Esophagus muscularis mucosa (tissue), 4 donors: ENCODE measurements at regions not wholly inside any gene's neighbourhood (a gene's known extent, or its start where the extent isn't known, plus 50 kb on each side); places are given as distances from the start of the nearest gene placed in this dataset.

Experiments
- DNase-seq: peaks from one replicate; pipeline ENCODE4 v3.0.0-alpha.2; 2017; ENCODE audit errors: extremely low spot score
- H3K27ac ChIP-seq, 4 donors: fragments of 200-600 bp; sonication (generic); replicated peaks in 1 of 4; 1 replicate in 3 of 4; 2 replicates in 1 of 4; pipeline ENCODE4 v1.5.1; 2016 to 2019; ENCODE audit warnings: mild to moderate bottlenecking in 1 of 4
- H3K27me3 ChIP-seq, 4 donors: fragments of 200-600 bp; sonication (generic); one replicate each; pipeline versions ENCODE4 v1.5.1 to v1.6.0; 2016 to 2019
- H3K36me3 ChIP-seq, 4 donors: fragments of 200-600 bp; sonication (generic); one replicate each; pipeline ENCODE4 v1.5.1; 2016 to 2019
- H3K4me1 ChIP-seq, 4 donors: fragments of 200-600 bp; sonication (generic); one replicate each; pipeline ENCODE4 v1.5.1; 2016 to 2019
- H3K4me3 ChIP-seq, 4 donors: fragments of 200-600 bp; sonication (generic); 1 replicate in 2 of 4; 2 replicates in 2 of 4; pipeline ENCODE4 v1.5.1; 2016 to 2019; ENCODE audit warnings: mild to moderate bottlenecking in 4 of 4, moderate library complexity in 1 of 4
- H3K9me3 ChIP-seq, 4 donors: fragments of 200-600 bp; sonication (generic); 1 replicate in 3 of 4; 2 replicates in 1 of 4; pipeline ENCODE4 v1.5.1; 2016 to 2019
- CTCF ChIP-seq, 3 experiments: fragments of 200-600 bp in 2 of 3; fragments of 450-650 bp in 1 of 3; sonication (generic) in 2 of 3; IDR thresholded peaks; one replicate each; pipeline ENCODE4 v1.5.1; 2017 to 2019; ENCODE audit warnings: antibody characterized with exemption in 3 of 3, mild to moderate bottlenecking in 2 of 3, moderate library complexity in 1 of 3
- EP300 ChIP-seq: sonication (generic); formaldehyde crosslinking; IDR thresholded peaks from one replicate; pipeline ENCODE4 v1.6.1; 2017; ENCODE audit warnings: antibody characterized with exemption
- POLR2A ChIP-seq: fragments of 450-650 bp; IDR thresholded peaks from one replicate; pipeline ENCODE4 v1.6.1; 2017; ENCODE audit warnings: antibody characterized with exemption, moderate library complexity, mild to moderate bottlenecking, low read depth
- POLR2AphosphoS5 ChIP-seq, 2 donors: sonication (generic); formaldehyde crosslinking; IDR thresholded peaks; one replicate each; pipeline ENCODE4 v1.6.1; 2017; ENCODE audit warnings: antibody characterized with exemption in 2 of 2
- WGBS: methylation state at CpG from one replicate; pipeline ENCODE4 v1.1.5; 2018; 5-methylcytosine and 5-hydroxymethylcytosine counted together
- intact Hi-C: fragments of 100-400 bp; cut with DNase I; formaldehyde crosslinking; loops from one replicate; pipeline ENCODE4 v1.15.1; 2023

- no peak overlapping the region for H3K27ac ChIP-seq
- H3K36me3 ChIP-seq = no peaks in the 10 kb centered on the region
- no peaks in the 10 kb centered on the region for H3K9me3 ChIP-seq
- DNase-seq = no peak
- TF ChIP-seq POLR2AphosphoS5 (IDR thresholded peaks at IDR 0.05) (no peak), POLR2A (no peak), EP300 (no peak), CTCF (IDR thresholded peaks at IDR 0.05) (no peak)
- H3K4me3 ChIP-seq = no peak overlapping the region
- intact Hi-C loops = no loop called here
- no peaks in the 10 kb centered on the region for H3K27me3 ChIP-seq
- peaks cover 0 to 9% (median 2%) of the 10 kb centered on the region in 4 donors for H3K4me1 ChIP-seq
Measured at GRCh38 chr17:69997332-69997731, 77.7 kb upstream of the KCNJ16 start.

DNA sequence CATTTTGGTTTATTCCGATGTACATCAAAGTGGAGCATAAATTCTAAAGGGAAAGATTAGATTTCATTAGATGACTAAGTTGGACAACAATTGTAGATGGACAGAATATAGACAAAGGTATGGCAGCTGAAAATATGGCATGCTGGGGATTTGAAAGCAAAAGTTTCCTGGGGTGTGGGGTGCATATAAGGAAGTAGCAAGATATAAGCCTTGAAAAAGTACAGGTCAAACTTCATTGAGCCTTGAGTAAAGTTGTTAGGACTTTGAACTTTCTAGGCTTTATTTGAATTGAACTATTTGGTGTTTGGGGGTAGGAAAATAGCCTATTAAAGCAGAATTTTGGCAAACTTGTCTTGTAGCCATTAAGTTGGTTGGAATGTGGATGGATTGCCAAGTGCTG is 75.8 kb upstream of the KCNJ16 start:
- H3K9me3 ChIP-seq = no peaks in the 10 kb centered on the region
- WGBS = 96% methylated on average over 1 of the region's 1 CpG
- intact Hi-C loops = no loop called here
- no peak for DNase-seq
- no peaks in the 10 kb centered on the region for H3K4me1 ChIP-seq
- H3K36me3 ChIP-seq = no peaks in the 10 kb centered on the region
- H3K27me3 ChIP-seq = no peaks in the 10 kb centered on the region
- H3K27ac ChIP-seq = no peak overlapping the region
- no peak overlapping the region for H3K4me3 ChIP-seq
- TF ChIP-seq POLR2AphosphoS5 (IDR thresholded peaks at IDR 0.05) = no peak
- no peak for TF ChIP-seq EP300
- no peak for TF ChIP-seq CTCF (IDR thresholded peaks at IDR 0.05)

DNA sequence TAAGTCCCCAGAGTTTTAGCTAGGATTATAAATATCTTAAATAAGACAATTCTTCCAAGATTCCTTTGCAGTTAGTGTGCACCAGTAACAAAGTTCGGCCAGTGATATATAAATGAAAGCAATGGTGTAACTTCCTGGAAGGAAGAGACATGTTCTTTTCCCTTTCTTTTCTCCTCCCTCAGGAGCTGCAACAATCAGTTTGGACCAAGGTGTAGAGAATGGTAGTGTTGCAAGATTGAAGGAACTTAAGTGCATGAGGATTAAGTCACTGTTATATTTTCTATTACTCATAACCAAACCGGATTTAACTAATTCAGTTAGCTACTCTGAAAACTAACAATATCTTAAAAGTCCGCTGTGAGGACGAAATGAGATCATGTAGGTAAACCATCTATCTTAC is 68.9 kb upstream of the KCNJ16 start:
- H3K36me3 ChIP-seq = no peaks in the 10 kb centered on the region
- WGBS = 91% methylated on average over 4 of the region's 4 CpGs
- H3K27me3 ChIP-seq = no peaks in the 10 kb centered on the region
- no peaks in the 10 kb centered on the region for H3K4me1 ChIP-seq
- no peak overlapping the region for H3K4me3 ChIP-seq
- H3K9me3 ChIP-seq = no peaks in the 10 kb centered on the region
- no peak for DNase-seq
- TF ChIP-seq CTCF (IDR thresholded peaks at IDR 0.05) (no peak), POLR2AphosphoS5 (IDR thresholded peaks at IDR 0.05) (no peak), POLR2A (no peak), EP300 (no peak)
- intact Hi-C loops = no loop called here
- no peak overlapping the region for H3K27ac ChIP-seq

DNA sequence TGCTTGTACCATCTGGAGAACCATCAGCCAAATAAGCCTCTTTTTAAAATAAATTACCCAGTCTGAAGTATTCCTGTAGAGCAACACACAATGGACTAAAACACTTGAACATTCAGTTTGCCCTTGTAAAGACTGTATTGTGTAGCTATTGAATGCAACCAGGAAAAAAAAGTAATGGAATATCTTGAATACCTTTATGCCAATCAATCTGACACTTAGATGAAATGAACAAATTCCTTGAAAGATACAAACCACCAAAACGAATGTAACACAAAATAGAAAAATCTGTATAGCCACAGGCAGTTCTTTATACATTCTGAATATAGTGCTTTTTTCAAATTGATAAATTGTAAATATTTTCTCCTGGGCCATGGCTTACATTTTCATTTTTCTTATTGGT is 63.3 kb upstream of the KCNJ16 start:
- no peaks in the 10 kb centered on the region for H3K36me3 ChIP-seq
- intact Hi-C loops = no loop called here
- TF ChIP-seq POLR2AphosphoS5 (IDR thresholded peaks at IDR 0.05) = no peak
- no peak for TF ChIP-seq EP300
- no peak for TF ChIP-seq CTCF (IDR thresholded peaks at IDR 0.05)
- no peak for TF ChIP-seq POLR2A
- H3K4me3 ChIP-seq = no peak overlapping the region
- 87% methylated on average over 1 of the region's 1 CpG for WGBS
- H3K9me3 ChIP-seq = no peaks in the 10 kb centered on the region
- H3K27ac ChIP-seq = no peak overlapping the region
- H3K27me3 ChIP-seq = no peaks in the 10 kb centered on the region
- peaks cover 0 to 7% (median 4%) of the 10 kb centered on the region in 4 donors for H3K4me1 ChIP-seq
- DNase-seq = no peak

- no peak for DNase-seq
- no peaks in the 10 kb centered on the region for H3K27me3 ChIP-seq
- H3K4me1 ChIP-seq = peaks cover 0 to 7% (median 4%) of the 10 kb centered on the region in 4 donors
- no peak overlapping the region for H3K4me3 ChIP-seq
- no peaks in the 10 kb centered on the region for H3K36me3 ChIP-seq
- WGBS = 77% methylated on average over 4 of the region's 4 CpGs
- no peaks in the 10 kb centered on the region for H3K9me3 ChIP-seq
- intact Hi-C loops = no loop called here
- TF ChIP-seq CTCF (IDR thresholded peaks at IDR 0.05) (no peak), POLR2A (no peak), POLR2AphosphoS5 (IDR thresholded peaks at IDR 0.05) (no peak), EP300 (no peak)
- no peak overlapping the region for H3K27ac ChIP-seq
Measured at GRCh38 chr17:70013911-70014310, 61.1 kb upstream of the KCNJ16 start.
